Sigmoid colon (tissue), 6 donors: ENCODE measurements at regions not wholly inside any gene's neighbourhood (a gene's known extent, or its start where the extent isn't known, plus 50 kb on each side); places are given as distances from the start of the nearest gene placed in this dataset.
"Not testable (repeated sequence)": the region's sequence is repeated elsewhere in the genome, so short reads cannot be mapped to it uniquely, and the experiment has no call there.

Source experiments
- DNase-seq: peaks from one replicate; pipeline ENCODE4 v3.0.0-alpha.2; 2019
- H3K27ac ChIP-seq, 4 donors: fragments of 200-600 bp; sonication (generic); one replicate each; pipeline ENCODE4 v1.5.1; 2016 to 2019; ENCODE audit warnings: mild to moderate bottlenecking in 1 of 4
- H3K27me3 ChIP-seq, 3 donors: fragments of 200-600 bp; sonication (generic); one replicate each; pipeline ENCODE4 v1.5.1; 2019; ENCODE audit warnings: mild to moderate bottlenecking in 1 of 3
- H3K36me3 ChIP-seq, 4 donors: fragments of 200-600 bp; sonication (generic); one replicate each; pipeline ENCODE4 v1.5.1; 2016 to 2019
- H3K4me1 ChIP-seq, 4 donors: fragments of 200-600 bp; sonication (generic); one replicate each; pipeline ENCODE4 v1.5.1; 2017 to 2019
- H3K4me3 ChIP-seq, 4 donors: fragments of 200-600 bp; sonication (generic); one replicate each; pipeline ENCODE4 v1.5.1; 2017 to 2019; ENCODE audit warnings: mild to moderate bottlenecking in 2 of 4, moderate library complexity in 1 of 4
- H3K9me3 ChIP-seq, 4 donors: fragments of 200-600 bp in 3 of 4; sonication (generic) in 3 of 4; one replicate each; pipeline versions ENCODE4 v1.5.1 to v1.6.1; 2013 to 2019
- CTCF ChIP-seq, 4 experiments: fragments of 450-650 bp in 3 of 4; fragments of 200-600 bp in 1 of 4; IDR thresholded peaks; one replicate each; pipeline ENCODE4 v1.5.1; 2016 to 2019; ENCODE audit warnings: antibody characterized with exemption in 4 of 4, mild to moderate bottlenecking in 3 of 4, moderate library complexity in 2 of 4
- EP300 ChIP-seq, 4 donors: sonication (generic); formaldehyde crosslinking; IDR thresholded peaks; one replicate each; pipeline ENCODE4 v1.6.1; 2017; ENCODE audit warnings: antibody characterized with exemption in 4 of 4
- POLR2A ChIP-seq, 2 donors: fragments of 450-650 bp; IDR thresholded peaks; one replicate each; pipeline ENCODE4 v1.6.1; 2016; ENCODE audit warnings: antibody characterized with exemption in 2 of 2, mild to moderate bottlenecking in 2 of 2, moderate library complexity in 2 of 2
- POLR2AphosphoS5 ChIP-seq, 4 donors: sonication (generic); formaldehyde crosslinking; IDR thresholded peaks; one replicate each; pipeline ENCODE4 v1.6.1; 2017; ENCODE audit warnings: antibody characterized with exemption in 4 of 4
- WGBS, 2 donors: extraction: QIAGEN DNeasy Blood & Tissue Kit; methylation state at CpG; one replicate each; pipeline ENCODE4 v1.1.7; 2013; 5-methylcytosine and 5-hydroxymethylcytosine counted together
- intact Hi-C: fragments of 100-400 bp; cut with DNase I; formaldehyde crosslinking; loops from one replicate; pipeline ENCODE4 v1.15.1; 2023
- donor health status: healthy with polysubstance abuse.
- donor health status: healthy.

GRCh38 chr6:22214314-22214713 lies 82.5 kb downstream of the PRL start:
- H3K27ac ChIP-seq = no peak overlapping the region
- no peak for DNase-seq
- H3K4me1 ChIP-seq = no peaks in the 10 kb centered on the region
- H3K4me3 ChIP-seq = no peak overlapping the region
- intact Hi-C loops = no loop called here
- H3K27me3 ChIP-seq = no peaks in the 10 kb centered on the region
- H3K9me3 ChIP-seq = no peaks in the 10 kb centered on the region
- no peaks in the 10 kb centered on the region for H3K36me3 ChIP-seq
- WGBS, 2 donors = 62 to 71% methylated on average over 5 of the region's 5 CpGs
- no peak for TF ChIP-seq EP300 (IDR thresholded peaks at IDR 0.05)
- TF ChIP-seq POLR2A (IDR thresholded peaks at IDR 0.05) = no peak
- no peak for TF ChIP-seq CTCF (IDR thresholded peaks at IDR 0.05)
- no peak for TF ChIP-seq POLR2AphosphoS5 (IDR thresholded peaks at IDR 0.05)

DNA sequence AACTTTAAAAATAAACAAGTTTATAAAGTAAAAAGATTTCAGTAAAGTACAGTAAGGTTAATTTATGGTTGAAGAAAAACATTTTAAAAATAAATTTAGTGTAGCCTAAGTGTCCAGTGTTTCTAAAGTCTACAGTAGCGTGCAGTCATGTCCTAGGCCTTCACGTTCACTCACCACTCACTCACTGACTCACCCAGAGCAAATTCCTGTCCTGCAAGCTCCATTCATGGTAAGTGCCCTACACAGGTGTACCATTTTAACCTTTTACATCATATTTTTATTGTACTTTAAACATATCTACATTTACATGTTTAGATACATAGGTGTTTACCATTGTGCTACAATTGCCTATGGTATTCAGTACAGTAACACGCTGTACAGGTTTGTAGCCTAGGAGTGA lies 81.4 kb downstream of the PRL start:
- H3K4me1 ChIP-seq, H3K36me3 ChIP-seq, intact Hi-C loops, DNase-seq, H3K27ac ChIP-seq, H3K4me3 ChIP-seq, H3K9me3 ChIP-seq, H3K27me3 ChIP-seq: not testable (repeated sequence)
- WGBS, 2 donors = 76 to 93% methylated on average over 3 of the region's 3 CpGs

GRCh38 chr6:22218410-22218809 lies 78.4 kb downstream of the PRL start:
- TF ChIP-seq EP300 (IDR thresholded peaks at IDR 0.05) (no peak), CTCF (IDR thresholded peaks at IDR 0.05) (no peak), POLR2A (IDR thresholded peaks at IDR 0.05) (no peak), POLR2AphosphoS5 (IDR thresholded peaks at IDR 0.05) (no peak)
- Histone ChIP-seq H3K27ac (no peak overlapping the region), H3K36me3 (no peaks in the 10 kb centered on the region), H3K9me3 (no peaks in the 10 kb centered on the region), H3K4me3 (no peak overlapping the region), H3K4me1 (no peaks in the 10 kb centered on the region), H3K27me3 (no peaks in the 10 kb centered on the region)
- intact Hi-C loops = no loop called here
- 89 to 94% methylated on average over 3 of the region's 3 CpGs for WGBS, 2 donors
- no peak for DNase-seq

DNA sequence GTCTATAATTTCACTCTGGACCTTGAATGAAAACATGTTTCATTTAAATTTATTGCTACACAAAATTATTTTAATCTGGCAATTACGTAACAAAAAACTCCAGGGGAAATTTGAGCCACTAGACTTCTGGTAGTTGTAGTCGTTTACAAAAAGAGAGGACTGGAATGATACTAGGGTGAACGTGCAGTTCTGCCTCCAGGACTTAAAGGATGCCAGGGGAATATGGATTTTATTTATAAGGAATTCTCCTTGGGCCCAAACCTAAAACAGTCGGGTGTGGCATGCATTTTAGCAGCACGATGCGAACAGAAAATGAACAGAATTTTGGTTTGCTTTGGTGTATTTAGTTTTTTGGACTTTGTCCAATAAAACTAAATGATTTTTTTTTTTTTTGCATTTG lies 76.9 kb downstream of the PRL start:
- intact Hi-C loops = no loop called here
- DNase-seq = no peak
- Histone ChIP-seq H3K27ac (no peak overlapping the region), H3K27me3 (no peaks in the 10 kb centered on the region), H3K9me3 (no peaks in the 10 kb centered on the region), H3K36me3 (no peaks in the 10 kb centered on the region), H3K4me3 (no peak overlapping the region), H3K4me1 (no peaks in the 10 kb centered on the region)
- TF ChIP-seq POLR2A (IDR thresholded peaks at IDR 0.05) = no peak
- TF ChIP-seq EP300 (IDR thresholded peaks at IDR 0.05) = no peak
- no peak for TF ChIP-seq CTCF (IDR thresholded peaks at IDR 0.05)
- TF ChIP-seq POLR2AphosphoS5 (IDR thresholded peaks at IDR 0.05) = no peak
- WGBS, 2 donors = 77 to 81% methylated on average over 6 of the region's 6 CpGs

- no peak overlapping the region for H3K4me3 ChIP-seq
- no peaks in the 10 kb centered on the region for H3K36me3 ChIP-seq
- intact Hi-C loops = no loop called here
- H3K9me3 ChIP-seq = no peaks in the 10 kb centered on the region
- no peak for DNase-seq
- no peak for TF ChIP-seq EP300 (IDR thresholded peaks at IDR 0.05)
- no peak for TF ChIP-seq POLR2AphosphoS5 (IDR thresholded peaks at IDR 0.05)
- TF ChIP-seq CTCF (IDR thresholded peaks at IDR 0.05) = no peak
- TF ChIP-seq POLR2A (IDR thresholded peaks at IDR 0.05) = no peak
- no peak overlapping the region for H3K27ac ChIP-seq
- no peaks in the 10 kb centered on the region for H3K27me3 ChIP-seq
- no peaks in the 10 kb centered on the region for H3K4me1 ChIP-seq
- WGBS, 2 donors = 46 to 75% methylated on average over 4 of the region's 4 CpGs
Observed at GRCh38 chr6:22221211-22221610, 75.6 kb downstream of the PRL start.
